K562 (cell line): ENCODE measurements at regions not wholly inside any gene's neighbourhood (a gene's known extent, or its start where the extent isn't known, plus 50 kb on each side); places are given as distances from the start of the nearest gene placed in this dataset.

Experiments
- ATAC-seq: fragments of 200-7000 bp; cut with Tn5 transposase; 3 replicates; pipeline ENCODE4 v1.9.1; 2020; ENCODE audit warnings: moderate library complexity
- BruUV-seq: library from RNA; stranded (reverse); fragments of 400-500 nt; replicated peaks from 2 replicates; lab custom pipeline; 2021; lab: Mats Ljungman, UMichigan
- CTCF ChIA-PET: fragments of 300-600 bp; formaldehyde crosslinking; extraction: SDS; loops from one replicate; lab custom pipeline; 2021; ENCODE audit warnings: low intra/inter-chr PET ratio; lab: Yijun Ruan, JAX
- POLR2A ChIA-PET: fragments of 300-600, 350-650 bp; sonication (Branson Sonifier 250); formaldehyde crosslinking; extraction: SDS; loops from one replicate; lab custom pipeline; 2021; ENCODE audit warnings: antibody characterized with exemption, inconsistent platforms; lab: Yijun Ruan, JAX
- DNase-seq, 4 experiments: peaks; one replicate each; pipeline versions ENCODE4 v3.0.0 to v3.0.0-alpha.2; 2011 to 2018; ENCODE audit warnings: low spot score in 3 of 4, mixed read lengths in 3 of 4; ENCODE audit errors: extremely low read depth in 1 of 4
- FAIRE-seq: peaks from 2 replicates; lab custom pipeline; 2011; peaks lifted over from hg19 to GRCh38; lab: Jason Lieb, UNC
- H2AFZ ChIP-seq: 2 replicates; pipeline ENCODE4 v1.6.0; 2011; ENCODE audit warnings: low read depth, low read length, control low read depth, inconsistent platforms
- H3K27ac ChIP-seq: fragments of 200-600 bp; 3 replicates; pipeline ENCODE4 v1.8.0; 2011; ENCODE audit warnings: low read depth, mild to moderate bottlenecking, control low read depth, inconsistent platforms, low read length, moderate library complexity, mixed read lengths; ENCODE audit errors: extremely low read depth
- H3K27me3 ChIP-seq, 2 experiments: fragments of 300-600 bp in 1 of 2; 2 replicates in 1 of 2; 3 replicates in 1 of 2; pipeline versions ENCODE4 v1.6.0 to v1.8.0; 2011; ENCODE audit warnings: inconsistent platforms in 2 of 2, low read length in 2 of 2, mild to moderate bottlenecking in 1 of 2, mixed read lengths in 1 of 2, moderate library complexity in 1 of 2; ENCODE audit not compliant: control insufficient read depth in 2 of 2, insufficient read depth in 2 of 2
- H3K36me3 ChIP-seq: fragments of 300-600 bp; 3 replicates; pipeline ENCODE4 v1.8.0; 2011; ENCODE audit warnings: mild to moderate bottlenecking, low read length, inconsistent platforms; ENCODE audit not compliant: control insufficient read depth, insufficient read depth
- H3K4me1 ChIP-seq, 2 experiments: fragments of 200-600 bp in 1 of 2; replicated peaks in 1 of 2; 2 replicates in 1 of 2; 3 replicates in 1 of 2; pipeline versions ENCODE4 v1.5.1 to v1.8.0; 2011; ENCODE audit warnings: inconsistent platforms in 2 of 2, low read length in 2 of 2, mild to moderate bottlenecking in 1 of 2, mixed read lengths in 1 of 2, moderate library complexity in 1 of 2; ENCODE audit not compliant: control insufficient read depth in 2 of 2, insufficient read depth in 2 of 2
- H3K4me2 ChIP-seq: 2 replicates; pipeline ENCODE4 v1.6.1; 2011; ENCODE audit warnings: low read length, control low read depth, inconsistent platforms, mixed read lengths; ENCODE audit not compliant: insufficient read depth
- H3K4me3 ChIP-seq: fragments of 200-600 bp; sonication (generic), shearing (Covaris generic); 2 replicates; pipeline ENCODE4 v1.5.1; 2016; ENCODE audit warnings: control low read depth, inconsistent platforms
- H3K79me2 ChIP-seq: fragments of 200-600 bp; 3 replicates; pipeline ENCODE4 v1.8.0; 2011; ENCODE audit warnings: low read length, inconsistent platforms; ENCODE audit not compliant: control insufficient read depth, insufficient read depth
- H3K9ac ChIP-seq, 2 experiments: 2 replicates each; pipeline versions ENCODE4 v1.6.0 to v1.6.1; 2011; ENCODE audit warnings: low read depth in 2 of 2, low read length in 2 of 2, control low read depth in 1 of 2, inconsistent platforms in 1 of 2, mild to moderate bottlenecking in 1 of 2, mixed read lengths in 1 of 2; ENCODE audit not compliant: insufficient read depth in 1 of 2
- H3K9me1 ChIP-seq: one replicate; pipeline ENCODE4 v1.6.0; 2011; ENCODE audit warnings: inconsistent platforms, mild to moderate bottlenecking, low read length, moderate library complexity; ENCODE audit not compliant: control insufficient read depth, insufficient read depth
- H3K9me3 ChIP-seq: replicated peaks from 2 replicates; pipeline ENCODE4 v1.5.1; 2011; ENCODE audit warnings: low read depth, low read length, inconsistent platforms; ENCODE audit not compliant: control insufficient read depth, insufficient read depth
- H4K20me1 ChIP-seq: replicated peaks from 2 replicates; pipeline ENCODE4 v1.6.1; 2011; ENCODE audit warnings: low read length, inconsistent platforms, mixed read lengths; ENCODE audit not compliant: control insufficient read depth, insufficient read depth
- KDM4B ChIP-seq, 2 experiments: fragments of 450-650 bp in 1 of 2; sonication (generic) in 1 of 2; IDR thresholded peaks; 2 replicates each; pipeline ENCODE4 v1.6.1; 2016 to 2017; ENCODE audit warnings: borderline replicate concordance in 2 of 2, antibody characterized with exemption in 1 of 2, low read depth in 1 of 2, mild to moderate bottlenecking in 1 of 2
- WGBS: fragments of 100-300 bp; shearing (Covaris generic); methylation state at CpG from one replicate; pipeline ENCODE4 v1.1.6; 2016; ENCODE audit warnings: low coverage, mixed read lengths; ENCODE audit not compliant: insufficient coverage; ENCODE audit errors: missing lambda C conversion rate; 5-methylcytosine and 5-hydroxymethylcytosine counted together
- in situ Hi-C: fragments of 300-500 bp; cut with MboI; formaldehyde crosslinking; loops from 4 replicates; pipeline ENCODE4 v1.15.0; 2018; ENCODE audit warnings: inconsistent platforms, mixed read lengths
- intact Hi-C: fragments of 100-400 bp; cut with micrococcal nuclease; formaldehyde crosslinking; loops from 2 replicates; pipeline ENCODE4 v1.14.2; 2022
- TF ChIP-seq, protein P1 (sequence below), 3 experiments: fragments of 200-800 bp in 1 of 3; sonication (Bioruptor generic) in 1 of 3; sonication (generic) in 1 of 3; formaldehyde crosslinking in 1 of 3; IDR thresholded peaks; 2 replicates each; pipeline versions ENCODE4 v1.6.1 to v1.8.0; 2016 to 2022; ENCODE audit warnings: mild to moderate bottlenecking in 2 of 3, missing compliant biosample characterization in 2 of 3, missing genetic modification characterization in 2 of 3, missing genetic modification reagents in 1 of 3
- TF ChIP-seq, protein P2 (sequence below): sonication (generic); formaldehyde crosslinking; IDR thresholded peaks from 2 replicates; pipeline ENCODE4 v1.8.0; 2022; ENCODE audit warnings: missing genetic modification reagents, mild to moderate bottlenecking, borderline replicate concordance

DNA sequence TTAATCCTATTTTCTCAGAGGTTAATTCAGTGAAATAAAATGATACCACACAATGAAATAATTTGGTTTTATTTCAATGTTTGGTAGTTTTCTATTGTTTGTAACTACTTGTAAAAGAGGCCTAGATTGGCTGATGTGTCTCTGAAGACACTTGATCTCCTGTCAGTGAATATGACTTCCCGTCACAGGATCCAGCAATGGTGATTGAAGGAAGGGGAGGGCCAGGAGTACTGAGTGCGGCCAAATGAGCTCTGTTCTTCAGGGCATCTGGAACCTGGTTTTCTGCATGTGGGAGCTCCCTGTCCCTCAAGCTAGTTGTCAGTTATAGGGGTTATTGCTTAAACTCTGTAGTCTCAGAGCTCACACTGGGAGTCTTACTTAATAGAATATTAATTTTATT lies 86.5 kb upstream of the OTUD4 start:
- no peak for FAIRE-seq
- no TSS peak for BruUV-seq

More for the DNA sequence above, 86.5 kb upstream of the OTUD4 start:
- intact Hi-C loops (no loop called here), in situ Hi-C loops (no loop called here)
- peak; percentile 25; the same call in 1 of the 3 replicates for ATAC-seq
- no peaks in the 10 kb centered on the region for H3K9me1 ChIP-seq
- TF ChIP-seq, protein P1, sequence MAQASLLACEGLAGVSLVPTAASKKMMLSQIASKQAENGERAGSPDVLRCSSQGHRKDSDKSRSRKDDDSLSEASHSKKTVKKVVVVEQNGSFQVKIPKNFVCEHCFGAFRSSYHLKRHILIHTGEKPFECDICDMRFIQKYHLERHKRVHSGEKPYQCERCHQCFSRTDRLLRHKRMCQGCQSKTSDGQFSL (CRISPR knock-in tag; IDR thresholded peaks at IDR 0.05): no peak
- TF ChIP-seq, protein P1 (tag; IDR thresholded peaks at IDR 0.05): no peak
- no peak for TF ChIP-seq KDM4B (IDR thresholded peaks at IDR 0.05; ENCODE audit: borderline replicate concordance in 2 of 2, low read depth in 1 of 2)
- TF ChIP-seq, protein P2, sequence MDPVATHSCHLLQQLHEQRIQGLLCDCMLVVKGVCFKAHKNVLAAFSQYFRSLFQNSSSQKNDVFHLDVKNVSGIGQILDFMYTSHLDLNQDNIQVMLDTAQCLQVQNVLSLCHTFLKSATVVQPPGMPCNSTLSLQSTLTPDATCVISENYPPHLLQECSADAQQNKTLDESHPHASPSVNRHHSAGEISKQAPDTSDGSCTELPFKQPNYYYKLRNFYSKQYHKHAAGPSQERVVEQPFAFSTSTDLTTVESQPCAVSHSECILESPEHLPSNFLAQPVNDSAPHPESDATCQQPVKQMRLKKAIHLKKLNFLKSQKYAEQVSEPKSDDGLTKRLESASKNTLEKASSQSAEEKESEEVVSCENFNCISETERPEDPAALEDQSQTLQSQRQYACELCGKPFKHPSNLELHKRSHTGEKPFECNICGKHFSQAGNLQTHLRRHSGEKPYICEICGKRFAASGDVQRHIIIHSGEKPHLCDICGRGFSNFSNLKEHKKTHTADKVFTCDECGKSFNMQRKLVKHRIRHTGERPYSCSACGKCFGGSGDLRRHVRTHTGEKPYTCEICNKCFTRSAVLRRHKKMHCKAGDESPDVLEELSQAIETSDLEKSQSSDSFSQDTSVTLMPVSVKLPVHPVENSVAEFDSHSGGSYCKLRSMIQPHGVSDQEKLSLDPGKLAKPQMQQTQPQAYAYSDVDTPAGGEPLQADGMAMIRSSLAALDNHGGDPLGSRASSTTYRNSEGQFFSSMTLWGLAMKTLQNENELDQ (CRISPR knock-in tag): no peak
- no peak for DNase-seq
- 3% methylated on average over 2 of the region's 2 CpGs for WGBS
- H3K4me3 ChIP-seq: no peak overlapping the region
- ChIA-PET POLR2A (interaction anchor here (0.5 to 1.2 kb wide), 2 partner anchors 10 to 338 kb away, joined by 3 read pairs; no protein-coding TSS in a partner anchor), CTCF (no interaction called here)
- H4K20me1 ChIP-seq: no peaks in the 10 kb centered on the region
- no peaks in the 10 kb centered on the region for H3K79me2 ChIP-seq
- H2AFZ ChIP-seq: no peak overlapping the region
- no peak overlapping the region for H3K9ac ChIP-seq
- H3K4me2 ChIP-seq: no peak overlapping the region
- no peaks in the 10 kb centered on the region; a peak in 1 of 5 replicates for H3K4me1 ChIP-seq
- H3K27ac ChIP-seq: no peak overlapping the region
- no peaks in the 10 kb centered on the region; a peak in 2 of 5 replicates for H3K27me3 ChIP-seq
- H3K9me3 ChIP-seq: no peaks in the 10 kb centered on the region
- H3K36me3 ChIP-seq: no peaks in the 10 kb centered on the region
